PC-3 (cell line): ENCODE measurements at regions not wholly inside any gene's neighbourhood (a gene's known extent, or its start where the extent isn't known, plus 50 kb on each side); places are given as distances from the start of the nearest gene placed in this dataset.

Source experiments
- ATAC-seq: fragments of 200-7000 bp; cut with Tn5 transposase; 2 replicates; pipeline ENCODE4 v1.9.1; 2020; ENCODE audit warnings: mild to moderate bottlenecking, moderate library complexity
- BruUV-seq: library from RNA; stranded (reverse); fragments of 400-500 nt; replicated peaks from 2 replicates; lab custom pipeline; 2021; lab: Mats Ljungman, UMichigan
- CTCF ChIA-PET: fragments of 300-600 bp; sonication (Branson Sonifier 250); formaldehyde crosslinking; loops from one replicate; lab custom pipeline; 2022; ENCODE audit warnings: antibody characterized with exemption; lab: Charles Lee
- POLR2A ChIA-PET: fragments of 300-600 bp; sonication (Branson Sonifier 250); formaldehyde crosslinking; loops from one replicate; lab custom pipeline; 2022; ENCODE audit warnings: antibody characterized with exemption; ENCODE audit not compliant: unreplicated experiment; lab: Charles Lee
- DNase-seq: peaks from one replicate; pipeline ENCODE4 v3.0.0-alpha.2; 2015
- H2AFZ ChIP-seq: fragments of 300-600 bp; sonication (generic); 2 replicates; pipeline ENCODE4 v1.6.0; 2016; ENCODE audit warnings: antibody characterized with exemption, low read length
- H3F3A ChIP-seq: fragments of 300-600 bp; sonication (generic); one replicate; pipeline ENCODE4 v1.6.0; 2017; ENCODE audit warnings: antibody characterized with exemption, low read length, control low read depth, mild to moderate bottlenecking; ENCODE audit not compliant: unreplicated experiment
- H3K27ac ChIP-seq: fragments of 300-600 bp; sonication (generic); 2 replicates; pipeline ENCODE4 v1.5.1; 2016; ENCODE audit warnings: mild to moderate bottlenecking, low read length
- H3K27me3 ChIP-seq: fragments of 300-600 bp; sonication (generic); 2 replicates; pipeline ENCODE4 v1.6.1; 2016; ENCODE audit warnings: low read length, mixed read lengths
- H3K36me3 ChIP-seq: fragments of 300-600 bp; sonication (generic); 2 replicates; pipeline ENCODE4 v1.6.1; 2016; ENCODE audit warnings: low read depth, mixed run types, low read length, mixed read lengths
- H3K4me1 ChIP-seq: fragments of 300-600 bp; sonication (generic); 2 replicates; pipeline ENCODE4 v1.5.1; 2016; ENCODE audit warnings: low read length; ENCODE audit not compliant: insufficient read depth
- H3K4me2 ChIP-seq: fragments of 300-600 bp; sonication (generic); 2 replicates; pipeline ENCODE4 v1.6.0; 2016; ENCODE audit warnings: low read length
- H3K4me3 ChIP-seq: fragments of 300-600 bp; sonication (generic); 2 replicates; pipeline ENCODE4 v1.5.1; 2016; ENCODE audit warnings: mild to moderate bottlenecking, low read length, mixed read lengths
- H3K79me2 ChIP-seq: fragments of 300-600 bp; sonication (generic); 2 replicates; pipeline ENCODE4 v1.6.1; 2017; ENCODE audit warnings: low read length, mixed read lengths
- H3K9ac ChIP-seq: fragments of 300-600 bp; sonication (generic); 2 replicates; pipeline ENCODE4 v1.6.0; 2016; ENCODE audit warnings: mild to moderate bottlenecking, low read length
- H3K9me2 ChIP-seq: fragments of 300-600 bp; sonication (generic); replicated peaks from 2 replicates; pipeline ENCODE4 v1.6.1; 2016; ENCODE audit warnings: mixed run types, low read length, mixed read lengths
- H3K9me3 ChIP-seq: fragments of 300-600 bp; sonication (generic); 2 replicates; pipeline ENCODE4 v1.6.1; 2016; ENCODE audit warnings: low read length, mixed read lengths
- H4K20me1 ChIP-seq: fragments of 300-600 bp; sonication (generic); 2 replicates; pipeline ENCODE4 v1.6.1; 2016; ENCODE audit warnings: low read length, mixed read lengths
- CTCF ChIP-seq: fragments of 300-600 bp; sonication (generic); conservative IDR thresholded peaks from 2 replicates; pipeline ENCODE4 v1.5.1; 2017; ENCODE audit warnings: antibody characterized with exemption, low read depth, mild to moderate bottlenecking, low read length
- EZH2 ChIP-seq: fragments of 300-600 bp; sonication (generic); IDR thresholded peaks from one replicate; pipeline ENCODE4 v1.6.1; 2017; ENCODE audit warnings: antibody characterized with exemption, mild to moderate bottlenecking, low read length; ENCODE audit not compliant: unreplicated experiment
- EZH2phosphoT487 ChIP-seq: fragments of 300-600 bp; sonication (generic); IDR thresholded peaks from 2 replicates; pipeline ENCODE4 v1.6.1; 2018; ENCODE audit warnings: mild to moderate bottlenecking, antibody characterized with exemption, low read length, borderline replicate concordance
- intact Hi-C: fragments of 100-400 bp; cut with micrococcal nuclease; formaldehyde crosslinking; loops from 2 replicates; pipeline ENCODE4 v1.9.0; 2023

DNA sequence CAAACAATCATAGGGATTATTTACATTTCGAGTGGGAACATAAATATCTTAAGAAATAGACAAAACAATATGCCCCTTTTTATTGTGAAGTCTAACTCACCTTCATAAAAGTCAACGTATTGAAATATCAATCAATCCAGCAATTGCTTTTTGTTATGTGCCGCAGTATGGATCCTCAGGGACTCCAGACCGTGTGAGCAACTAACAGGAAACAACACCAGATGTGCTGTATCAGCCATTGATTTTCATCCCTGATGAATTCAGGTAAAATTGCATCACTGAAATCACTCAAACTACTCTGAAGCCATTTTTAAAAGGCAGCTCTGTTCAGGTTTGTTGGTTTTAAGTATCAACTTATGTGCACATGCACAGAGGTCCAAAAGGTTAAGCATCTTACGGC lies 197.3 kb upstream of the FAT1 start:
- Histone ChIP-seq H3K9me3 (no peaks in the 10 kb centered on the region), H3K4me3 (no peak overlapping the region), H3K79me2 (no peaks in the 10 kb centered on the region), H3K36me3 (no peaks in the 10 kb centered on the region), H3F3A (no peaks in the 10 kb centered on the region), H3K27me3 (no peaks in the 10 kb centered on the region), H3K9ac (no peak overlapping the region), H3K9me2 (no peaks in the 10 kb centered on the region), H3K4me2 (no peak overlapping the region), H3K27ac (no peak overlapping the region), H3K4me1 (no peaks in the 10 kb centered on the region), H2AFZ (no peak overlapping the region), H4K20me1 (no peaks in the 10 kb centered on the region)
- intact Hi-C loops = no loop called here
- CTCF ChIA-PET = no interaction called here
- DNase-seq (no peak), ATAC-seq (no peak)
- POLR2A ChIA-PET = no interaction called here
- BruUV-seq = no TSS peak
- TF ChIP-seq EZH2 (no peak), CTCF (no peak), EZH2phosphoT487 (no peak)

DNA sequence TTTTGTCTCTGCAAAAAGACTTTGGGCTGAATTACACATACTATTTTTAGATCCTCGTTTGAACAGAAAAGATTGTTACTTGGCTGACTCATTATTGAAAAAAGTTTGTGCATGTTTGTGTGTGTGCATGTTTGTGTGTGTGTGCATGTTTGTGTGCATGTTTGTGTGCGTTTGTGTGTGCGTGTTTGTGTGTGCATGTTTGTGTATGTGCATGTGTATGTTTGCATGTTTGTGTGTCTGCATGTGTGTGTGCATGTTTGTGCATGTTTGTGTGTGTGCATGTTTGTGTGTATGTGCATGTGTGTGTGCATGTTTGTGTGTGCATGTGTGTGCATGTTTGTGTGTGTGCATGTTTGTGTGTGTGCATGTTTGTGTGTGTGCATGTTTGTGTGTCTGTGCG lies 201.1 kb upstream of the FAT1 start:
- Histone ChIP-seq H3K9ac (no peak overlapping the region), H3K27me3 (no peaks in the 10 kb centered on the region), H3K9me3 (no peaks in the 10 kb centered on the region), H3K36me3 (no peaks in the 10 kb centered on the region), H2AFZ (no peak overlapping the region), H3K4me1 (peaks cover 7% of the 10 kb centered on the region; the same call in 1 of the 2 replicates), H3K4me2 (no peak overlapping the region), H3K9me2 (no peaks in the 10 kb centered on the region), H3F3A (peaks cover 5% of the 10 kb centered on the region), H3K79me2 (no peaks in the 10 kb centered on the region), H3K4me3 (no peak overlapping the region), H4K20me1 (no peaks in the 10 kb centered on the region), H3K27ac (no peak overlapping the region)
- intact Hi-C loops = no loop called here
- ChIA-PET CTCF (no interaction called here), POLR2A (no interaction called here)
- no peak for DNase-seq
- BruUV-seq = no TSS peak
- ATAC-seq = no peak
- no peak for TF ChIP-seq CTCF
- TF ChIP-seq EZH2 = no peak
- TF ChIP-seq EZH2phosphoT487 = no peak

- intact Hi-C loops = no loop called here
- POLR2A ChIA-PET = no interaction called here
- Histone ChIP-seq H3K4me1 (peaks cover 25% of the 10 kb centered on the region), H3K9ac (no peak overlapping the region), H3K4me2 (no peak overlapping the region), H3K9me2 (no peaks in the 10 kb centered on the region), H4K20me1 (no peaks in the 10 kb centered on the region), H3K27ac (no peak overlapping the region), H3K36me3 (no peaks in the 10 kb centered on the region), H3F3A (peaks cover 13% of the 10 kb centered on the region), H3K27me3 (no peaks in the 10 kb centered on the region), H3K79me2 (no peaks in the 10 kb centered on the region), H3K9me3 (no peaks in the 10 kb centered on the region), H3K4me3 (no peak overlapping the region), H2AFZ (no peak overlapping the region)
- TF ChIP-seq EZH2 = no peak
- CTCF ChIA-PET = no interaction called here
- DNase-seq = no peak
- BruUV-seq = no TSS peak
- no peak; the same call in 1 of the 2 replicates for ATAC-seq
These were observed 204.0 kb upstream of the FAT1 start for GRCh38 chr4:186927624-186928023.
